ENCODE measurements at regions not wholly inside any gene's neighbourhood (a gene's known extent, or its start where the extent isn't known, plus 50 kb on each side); places are given as distances from the start of the nearest gene placed in this dataset.

- no peak for TF ChIP-seq CTCF (IDR thresholded peaks at IDR 0.05; ENCODE audit: low read length)
- no peak for TF ChIP-seq EZH2 (optimal IDR thresholded peaks at IDR 0.05; ENCODE audit: low read depth, low read length)
Observed at GRCh38 chrX:112190646-112191045, 108.1 kb upstream of the TRPC5 start.
